ENCODE measurements at regions not wholly inside any gene's neighbourhood (a gene's known extent, or its start where the extent isn't known, plus 50 kb on each side); places are given as distances from the start of the nearest gene placed in this dataset.

DNA sequence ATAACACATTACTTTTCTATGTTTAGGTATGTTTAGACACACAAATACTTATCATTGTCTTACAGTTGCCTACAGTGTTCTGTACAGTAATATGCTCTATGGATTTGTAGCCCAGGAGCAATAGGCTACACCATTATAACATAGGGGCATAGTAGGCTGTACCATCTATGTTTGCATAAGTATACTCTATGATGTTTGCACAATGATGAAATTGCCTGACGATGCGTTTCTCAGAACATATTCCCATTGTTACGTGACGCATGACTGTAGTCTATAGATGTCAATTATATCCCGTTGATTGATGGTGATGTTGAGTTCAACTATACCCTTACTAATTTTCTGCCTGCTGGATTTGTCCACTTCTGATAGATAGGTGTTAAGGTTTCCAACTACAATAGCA, 139.4 kb upstream of the PFN2 start:
- intact Hi-C loops (cut with DNase I), result no loop called here
- no peak for TF ChIP-seq POLR2A (IDR thresholded peaks at IDR 0.05; ENCODE audit: low read depth)
- no peak for TF ChIP-seq EP300 (IDR thresholded peaks at IDR 0.05)
- TF ChIP-seq POLR2AphosphoS5 (IDR thresholded peaks at IDR 0.05), result no peak
- TF ChIP-seq, protein P1, sequence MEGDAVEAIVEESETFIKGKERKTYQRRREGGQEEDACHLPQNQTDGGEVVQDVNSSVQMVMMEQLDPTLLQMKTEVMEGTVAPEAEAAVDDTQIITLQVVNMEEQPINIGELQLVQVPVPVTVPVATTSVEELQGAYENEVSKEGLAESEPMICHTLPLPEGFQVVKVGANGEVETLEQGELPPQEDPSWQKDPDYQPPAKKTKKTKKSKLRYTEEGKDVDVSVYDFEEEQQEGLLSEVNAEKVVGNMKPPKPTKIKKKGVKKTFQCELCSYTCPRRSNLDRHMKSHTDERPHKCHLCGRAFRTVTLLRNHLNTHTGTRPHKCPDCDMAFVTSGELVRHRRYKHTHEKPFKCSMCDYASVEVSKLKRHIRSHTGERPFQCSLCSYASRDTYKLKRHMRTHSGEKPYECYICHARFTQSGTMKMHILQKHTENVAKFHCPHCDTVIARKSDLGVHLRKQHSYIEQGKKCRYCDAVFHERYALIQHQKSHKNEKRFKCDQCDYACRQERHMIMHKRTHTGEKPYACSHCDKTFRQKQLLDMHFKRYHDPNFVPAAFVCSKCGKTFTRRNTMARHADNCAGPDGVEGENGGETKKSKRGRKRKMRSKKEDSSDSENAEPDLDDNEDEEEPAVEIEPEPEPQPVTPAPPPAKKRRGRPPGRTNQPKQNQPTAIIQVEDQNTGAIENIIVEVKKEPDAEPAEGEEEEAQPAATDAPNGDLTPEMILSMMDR (IDR thresholded peaks at IDR 0.05), result no peak

DNA sequence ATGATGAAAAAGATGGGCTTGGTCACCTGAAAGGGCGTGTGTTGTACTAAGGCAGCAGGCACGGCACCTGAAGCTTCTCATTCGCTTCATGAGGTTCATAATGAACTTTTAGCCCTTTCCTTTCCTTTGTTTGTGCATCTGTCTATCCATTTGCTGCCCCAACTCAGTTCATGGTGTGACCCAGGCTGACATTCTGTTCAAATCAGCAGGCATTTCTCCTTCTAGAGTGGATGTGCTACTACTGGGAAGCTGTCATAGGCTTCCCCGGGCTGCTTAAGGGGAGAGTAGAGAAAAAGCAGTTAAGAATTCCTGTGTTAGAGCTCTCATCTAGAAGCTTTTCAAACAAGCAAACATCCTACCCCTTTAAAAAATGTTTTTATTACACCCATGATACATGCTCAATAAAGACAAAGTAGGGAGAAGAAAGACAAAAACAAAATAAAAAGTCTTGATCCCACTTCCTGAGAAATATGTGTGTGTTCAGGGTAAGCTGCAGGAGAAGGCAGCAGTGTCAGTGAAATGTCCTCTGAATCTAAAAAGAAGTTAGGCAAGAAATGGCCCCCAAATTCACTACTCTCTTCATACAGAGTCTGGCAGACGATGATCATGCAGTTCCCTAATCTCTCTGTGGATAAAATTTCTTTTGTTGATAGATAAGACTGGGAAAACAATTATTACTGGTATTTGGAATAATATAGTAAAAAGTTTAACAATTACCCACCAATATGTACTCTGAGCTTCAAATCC, 136.9 kb upstream of the PFN2 start:
- intact Hi-C loops (cut with DNase I), result no loop called here

More for the DNA sequence above, 139.4 kb upstream of the PFN2 start:
- Histone ChIP-seq H3K9me3 (no peaks in the 10 kb centered on the region), H3K27me3 (no peaks in the 10 kb centered on the region), H3K4me3 (no peak overlapping the region), H3K36me3 (no peaks in the 10 kb centered on the region), H3K4me1 (no peaks in the 10 kb centered on the region), H3K27ac (replicated peaks in 1 of 4) (no peak overlapping the region)
- no peak for DNase-seq (ENCODE audit: extremely low spot score)
- WGBS, result 91% methylated on average over 5 of the region's 5 CpGs

DNA sequence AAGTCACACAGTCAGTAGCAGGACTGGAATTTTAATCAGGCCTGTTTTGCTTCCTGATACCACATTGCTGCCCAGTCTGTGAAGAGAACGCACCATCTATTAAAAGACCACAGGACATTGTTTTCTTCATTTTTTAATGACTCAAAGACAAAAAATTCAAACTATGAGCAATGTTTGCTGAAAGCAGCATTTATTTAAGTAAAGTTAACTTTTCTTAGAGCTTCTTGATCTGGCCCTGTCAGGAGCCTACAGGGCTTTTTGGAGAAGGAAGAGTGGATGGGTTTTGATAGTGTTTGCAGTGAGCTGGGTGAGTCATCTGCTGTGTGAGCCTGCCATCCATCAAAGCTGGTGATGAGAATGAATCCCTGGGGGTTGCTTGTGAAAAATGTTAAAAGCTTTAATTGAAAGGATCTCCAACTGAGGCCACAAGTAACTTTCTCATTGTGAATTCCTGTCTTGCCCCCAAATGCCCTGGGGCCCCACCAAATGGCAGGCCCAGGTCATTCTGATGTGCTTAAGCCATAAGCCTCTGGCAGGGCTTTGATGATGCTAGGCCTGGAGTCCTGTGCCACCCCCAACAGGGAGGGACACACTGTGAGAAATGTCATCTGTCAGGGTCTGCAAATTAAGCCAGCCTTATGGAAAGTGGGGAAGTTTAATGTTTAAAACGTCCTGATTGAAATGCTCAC, 136.2 kb upstream of the PFN2 start:
- no peak for TF ChIP-seq EP300 (IDR thresholded peaks at IDR 0.05)
- no peak for TF ChIP-seq POLR2AphosphoS5 (IDR thresholded peaks at IDR 0.05)
- TF ChIP-seq POLR2A (IDR thresholded peaks at IDR 0.05; ENCODE audit: low read depth), result no peak
- TF ChIP-seq, protein P1 (IDR thresholded peaks at IDR 0.05), result no peak
- DNase-seq (ENCODE audit: extremely low spot score), result no peak
- WGBS, result 59% methylated on average over 2 of the region's 2 CpGs

More for the DNA sequence above, 136.9 kb upstream of the PFN2 start:
- H3K4me1 ChIP-seq, result no peaks in the 10 kb centered on the region
- no peaks in the 10 kb centered on the region for H3K27me3 ChIP-seq
- DNase-seq (ENCODE audit: extremely low spot score), result no peak
- 78% methylated on average over 5 of the region's 5 CpGs for WGBS
- no peaks in the 10 kb centered on the region for H3K36me3 ChIP-seq
- TF ChIP-seq EP300 (IDR thresholded peaks at IDR 0.05) (no peak), POLR2AphosphoS5 (IDR thresholded peaks at IDR 0.05) (no peak)
- TF ChIP-seq, protein P1 (IDR thresholded peaks at IDR 0.05), result no peak
- H3K27ac ChIP-seq (replicated peaks in 1 of 4), result no peak overlapping the region
- no peaks in the 10 kb centered on the region for H3K9me3 ChIP-seq
- no peak overlapping the region for H3K4me3 ChIP-seq

DNA sequence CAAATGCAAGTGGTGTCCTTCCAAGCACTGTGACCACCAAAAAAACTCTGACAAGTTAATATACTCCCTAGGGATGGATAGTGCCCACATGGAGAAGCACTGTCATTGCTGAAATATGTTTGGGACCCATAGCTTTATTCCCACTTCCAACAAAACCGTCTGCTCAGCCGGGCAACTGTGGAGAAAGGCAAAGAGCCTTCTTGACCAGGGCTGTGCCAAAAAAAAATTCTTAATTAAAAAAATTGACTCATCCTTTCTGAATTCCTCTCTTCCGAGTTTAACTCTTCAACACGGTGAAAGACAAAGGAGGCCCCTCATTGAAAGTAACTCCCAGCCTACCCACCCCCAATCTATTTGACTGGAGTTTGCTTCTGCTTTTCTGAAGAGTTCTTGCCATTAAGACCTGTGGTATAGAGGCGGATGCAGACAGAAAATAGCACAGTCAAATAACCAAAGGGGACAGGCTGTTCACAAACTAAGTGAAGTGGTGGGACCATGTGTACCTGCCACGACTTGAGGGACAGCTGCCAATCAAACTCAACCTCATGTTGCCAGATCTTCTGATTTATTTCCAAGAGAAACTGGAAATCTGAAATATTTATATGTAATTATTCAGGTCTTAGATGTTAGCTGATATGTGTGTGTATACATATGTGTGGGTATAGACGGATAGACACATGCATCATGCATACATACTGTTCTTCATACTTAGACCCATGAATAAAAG, 135.4 kb upstream of the PFN2 start:
- 86% methylated on average over 7 of the region's 7 CpGs for WGBS
- DNase-seq (ENCODE audit: extremely low spot score), result no peak
- Histone ChIP-seq H3K27ac (replicated peaks in 1 of 4) (no peak overlapping the region), H3K9me3 (no peaks in the 10 kb centered on the region), H3K4me3 (no peak overlapping the region), H3K36me3 (no peaks in the 10 kb centered on the region), H3K27me3 (no peaks in the 10 kb centered on the region), H3K4me1 (no peaks in the 10 kb centered on the region)
- TF ChIP-seq POLR2A (IDR thresholded peaks at IDR 0.05; ENCODE audit: low read depth) (no peak), EP300 (IDR thresholded peaks at IDR 0.05) (no peak), POLR2AphosphoS5 (IDR thresholded peaks at IDR 0.05) (no peak)
- TF ChIP-seq, protein P1 (IDR thresholded peaks at IDR 0.05), result no peak
- intact Hi-C loops (cut with DNase I), result no loop called here

More for the DNA sequence above, 136.2 kb upstream of the PFN2 start:
- intact Hi-C loops (cut with DNase I), result no loop called here
- Histone ChIP-seq H3K27me3 (no peaks in the 10 kb centered on the region), H3K27ac (replicated peaks in 1 of 4) (no peak overlapping the region), H3K4me3 (no peak overlapping the region), H3K9me3 (no peaks in the 10 kb centered on the region), H3K4me1 (no peaks in the 10 kb centered on the region), H3K36me3 (no peaks in the 10 kb centered on the region)
